NCI-H526 treated with DMSO at 0.1 percent for 48 hours (cell line): ENCODE measurements at regions not wholly inside any gene's neighbourhood (a gene's known extent, or its start where the extent isn't known, plus 50 kb on each side); places are given as distances from the start of the nearest gene placed in this dataset.
"Not testable (repeated sequence)": the region's sequence is repeated elsewhere in the genome, so short reads cannot be mapped to it uniquely, and the experiment has no call there.

Source experiments
- DNase-seq: peaks from one replicate; lab custom pipeline; 2025; lab: John Stamatoyannopoulos, UW

GRCh38 chr6:80544555-80544954 lies 438.1 kb downstream of the BCKDHB start:
- DNase-seq, result no peak

DNA sequence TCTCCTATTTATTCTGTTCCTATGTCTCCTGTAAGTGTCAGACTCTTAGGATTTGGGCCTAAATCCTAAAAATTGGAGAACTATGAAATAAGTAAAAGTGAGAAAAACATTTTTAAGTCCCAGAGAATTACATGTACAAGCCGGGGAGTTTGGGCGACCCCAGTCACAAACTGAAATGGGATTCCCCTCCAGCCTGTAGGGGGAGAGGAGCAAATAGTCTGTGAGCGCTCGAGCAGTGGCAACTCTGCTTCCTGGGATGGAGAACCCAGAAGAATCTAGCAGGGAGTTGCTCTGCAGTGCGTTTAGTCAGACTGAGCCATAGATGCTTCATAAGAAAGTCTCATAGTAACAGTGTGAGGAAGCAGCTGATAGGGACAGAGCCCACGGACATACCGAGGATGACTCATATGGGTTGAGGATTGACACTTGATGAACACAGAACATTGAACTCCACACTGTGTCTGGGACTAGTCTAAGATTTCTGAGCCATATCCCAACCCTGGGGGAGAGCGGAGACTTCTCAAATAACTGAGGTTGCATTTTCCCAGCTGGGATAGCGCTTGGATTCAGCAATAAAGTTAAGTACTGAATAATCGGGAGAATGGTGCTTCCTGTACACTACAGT lies 437.2 kb downstream of the BCKDHB start:
- DNase-seq, result no peak

DNA sequence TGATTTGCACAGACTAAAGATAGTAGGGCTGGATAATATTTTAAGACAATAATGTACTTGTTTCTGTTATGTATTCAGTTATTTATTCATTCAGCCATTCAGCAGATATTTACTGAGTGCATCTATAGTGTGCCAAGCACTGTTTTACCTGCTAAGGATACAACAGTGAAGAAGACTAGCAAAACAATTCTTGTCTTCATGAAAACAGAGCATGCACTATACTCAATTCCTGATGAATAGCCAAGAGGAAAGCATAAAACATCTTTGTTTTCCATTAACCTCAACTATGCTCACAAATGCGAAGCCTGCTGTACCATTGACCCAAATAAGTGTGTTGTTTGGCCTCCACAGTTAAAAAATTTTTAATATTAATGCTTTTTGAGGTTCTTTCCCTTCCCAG lies 436.7 kb downstream of the BCKDHB start:
- DNase-seq, result no peak

DNA sequence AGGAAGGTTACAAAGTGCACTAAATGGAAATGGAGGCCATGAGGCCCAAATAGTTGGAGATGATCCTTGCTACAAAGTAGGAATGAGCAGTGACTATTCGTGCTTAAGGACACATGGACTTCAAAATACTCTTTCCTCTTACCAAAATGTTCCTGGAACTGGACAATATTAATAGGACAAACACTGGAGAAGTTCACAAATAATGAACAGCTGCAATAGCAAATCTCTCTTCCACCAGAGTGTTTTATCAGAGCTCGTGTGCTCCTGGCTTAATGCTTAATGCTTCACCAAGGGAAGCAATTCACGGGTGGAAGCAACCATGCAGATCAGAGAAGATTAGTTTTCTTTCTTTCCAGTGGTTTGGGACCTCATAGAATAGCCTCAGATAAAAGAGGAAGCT lies 435.4 kb downstream of the BCKDHB start:
- DNase-seq, result no peak

DNA sequence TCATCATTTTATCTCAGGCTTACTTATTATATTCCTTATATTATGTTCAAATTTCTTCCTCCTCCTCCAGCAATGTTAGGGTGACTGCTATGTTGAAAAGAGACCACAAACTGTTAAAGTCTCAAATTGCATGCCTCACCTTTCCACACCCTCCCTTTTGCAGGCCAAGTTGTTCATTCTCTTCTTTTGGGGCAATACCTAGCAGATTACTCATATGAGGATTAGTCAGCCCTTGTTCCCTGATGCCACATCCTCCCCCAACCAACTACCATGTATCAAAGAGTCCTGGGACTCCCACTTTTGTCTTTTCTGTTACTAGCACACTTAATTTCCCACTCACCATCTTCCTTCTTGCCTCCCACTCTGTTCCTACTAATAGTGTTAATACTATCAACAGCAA lies 434.7 kb downstream of the BCKDHB start:
- DNase-seq, result no peak

- no peak for DNase-seq
Observed at GRCh38 chr6:80540700-80541099, 434.2 kb downstream of the BCKDHB start.

- DNase-seq, result no peak
Observed at GRCh38 chr6:80537118-80537972, 430.9 kb downstream of the BCKDHB start.

GRCh38 chr6:80535914-80536565 lies 429.6 kb downstream of the BCKDHB start:
- DNase-seq, result no peak

DNA sequence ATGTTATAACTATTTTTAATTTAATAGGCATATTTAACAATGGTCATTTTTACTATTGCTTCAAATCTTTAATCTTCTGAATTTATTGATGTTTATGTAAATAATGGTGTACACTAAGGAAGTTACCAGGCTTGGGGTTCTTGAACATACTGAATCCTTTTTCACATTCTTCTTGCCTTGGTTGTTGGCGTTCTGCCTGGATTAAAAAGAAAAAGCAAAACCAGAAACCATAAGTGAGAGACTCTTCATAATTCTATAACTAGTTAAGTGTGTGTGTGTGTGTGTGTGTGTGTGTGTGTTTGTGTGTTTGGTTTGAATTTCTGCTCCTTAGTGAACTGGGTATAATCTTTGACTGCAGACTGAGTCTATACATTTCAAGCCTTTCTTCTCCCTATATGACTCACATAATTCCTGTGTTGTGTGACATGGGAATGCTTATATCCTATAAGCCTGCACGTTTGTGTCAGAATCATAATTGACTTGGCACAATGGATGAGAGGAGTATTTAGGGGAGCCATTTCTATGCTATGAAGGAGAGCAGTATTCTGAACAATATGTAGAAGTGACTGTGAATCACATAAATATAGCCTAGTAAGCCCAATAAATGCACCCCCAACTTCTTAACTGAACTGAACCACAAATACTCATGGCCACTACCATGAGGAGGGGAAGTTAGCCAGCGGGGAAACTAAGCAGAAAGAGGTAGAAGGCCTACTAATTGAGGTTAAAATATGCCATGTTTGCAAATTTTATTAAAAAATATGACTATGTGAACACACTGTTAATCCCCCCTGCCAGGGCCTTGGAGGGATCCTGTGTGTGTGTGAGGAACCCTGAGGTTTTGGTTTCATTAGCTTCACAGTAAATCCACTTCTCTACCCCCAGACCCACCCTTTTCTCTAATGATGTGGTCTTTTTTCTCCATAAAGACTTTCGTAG lies 425.5 kb downstream of the BCKDHB start:
- DNase-seq, result no peak

DNA sequence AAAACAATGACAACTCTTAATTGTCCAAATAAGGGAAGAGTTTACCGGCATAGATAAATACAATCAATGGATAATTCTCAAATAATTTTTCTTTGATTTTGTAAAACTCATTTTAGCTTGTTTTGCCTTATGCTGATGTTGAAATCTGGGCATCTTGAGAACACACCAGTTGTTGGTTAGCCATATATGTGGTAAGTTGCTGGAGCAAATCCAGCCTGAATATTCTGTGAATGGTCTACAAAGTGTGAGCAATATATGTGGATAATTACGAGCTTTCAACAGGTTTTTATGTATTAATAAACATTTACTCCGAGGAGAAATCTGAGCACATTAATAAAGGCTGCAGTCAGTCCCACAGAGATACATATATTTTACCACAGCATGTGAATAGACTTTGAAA lies 423.6 kb downstream of the BCKDHB start:
- DNase-seq, result no peak

DNA sequence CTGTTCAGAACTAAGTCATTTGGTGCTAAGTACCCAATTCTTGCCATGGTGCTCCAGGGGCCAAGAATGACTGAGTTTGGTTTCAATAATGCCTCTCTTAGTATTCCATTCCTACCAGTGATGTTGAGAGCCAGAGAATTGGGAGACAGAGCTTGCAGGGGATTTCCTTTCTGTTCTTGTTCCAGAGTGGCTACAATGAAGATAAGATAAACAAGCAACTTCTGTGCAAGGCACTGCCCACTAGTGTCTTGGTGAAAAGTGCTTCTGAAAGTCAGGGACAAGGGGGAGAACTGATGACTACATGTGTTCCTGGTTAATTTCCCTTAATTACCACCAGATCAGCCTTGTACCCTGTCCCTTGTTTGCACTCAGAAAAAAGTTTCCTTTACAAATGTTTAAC lies 421.6 kb downstream of the BCKDHB start:
- no peak for DNase-seq

DNA sequence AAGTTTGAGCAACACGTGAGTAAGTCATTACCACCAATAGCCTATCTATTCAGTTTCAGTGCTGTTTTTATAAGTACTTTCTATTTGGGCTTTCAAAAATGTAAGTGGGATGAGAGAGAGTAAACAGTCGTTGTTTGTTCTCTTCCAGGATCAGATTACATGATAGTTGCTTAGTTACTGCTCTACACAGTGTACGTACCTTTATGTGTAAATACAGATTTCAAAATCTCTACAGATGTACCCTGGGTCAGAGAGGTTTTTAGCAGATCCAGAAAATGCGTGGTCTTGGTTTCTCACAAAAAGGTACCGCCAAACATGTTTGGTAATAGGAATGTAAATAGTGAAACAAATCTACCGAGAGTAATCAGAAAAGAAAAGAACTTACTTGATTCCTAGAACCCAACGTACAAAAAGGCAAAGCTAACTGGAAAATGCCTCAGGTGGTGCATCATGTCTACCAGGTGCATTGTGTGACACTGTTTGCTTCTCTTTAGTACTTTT lies 421.1 kb downstream of the BCKDHB start:
- peak; percentile 92 for DNase-seq

DNA sequence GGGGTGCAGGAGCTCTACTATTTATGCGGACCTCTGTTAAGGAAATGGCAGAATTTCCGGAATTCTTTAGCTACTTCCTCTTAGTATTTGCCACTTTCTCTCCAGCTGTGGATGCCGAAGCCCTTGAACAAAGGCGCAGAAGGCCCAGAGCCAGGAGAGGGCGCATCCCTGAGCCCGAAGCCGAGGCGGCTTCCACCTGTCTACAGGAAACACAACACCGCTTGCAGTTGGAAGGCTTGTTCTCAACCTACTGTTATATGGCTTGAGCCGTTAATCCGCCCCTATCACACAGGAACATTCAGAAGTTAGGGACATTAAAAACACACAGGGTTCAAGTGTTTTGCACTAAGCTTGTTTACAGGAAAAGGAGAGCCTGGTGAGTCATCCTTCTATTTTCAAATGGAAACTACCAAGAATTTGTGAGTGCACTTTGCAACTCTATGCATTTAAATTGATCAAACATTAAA lies 417.1 kb downstream of the BCKDHB start:
- DNase-seq, result no peak

- no peak for DNase-seq
Observed at GRCh38 chr6:80523010-80523409, 416.5 kb downstream of the BCKDHB start.

GRCh38 chr6:80522576-80522975 lies 416.1 kb downstream of the BCKDHB start:
- no peak for DNase-seq

DNA sequence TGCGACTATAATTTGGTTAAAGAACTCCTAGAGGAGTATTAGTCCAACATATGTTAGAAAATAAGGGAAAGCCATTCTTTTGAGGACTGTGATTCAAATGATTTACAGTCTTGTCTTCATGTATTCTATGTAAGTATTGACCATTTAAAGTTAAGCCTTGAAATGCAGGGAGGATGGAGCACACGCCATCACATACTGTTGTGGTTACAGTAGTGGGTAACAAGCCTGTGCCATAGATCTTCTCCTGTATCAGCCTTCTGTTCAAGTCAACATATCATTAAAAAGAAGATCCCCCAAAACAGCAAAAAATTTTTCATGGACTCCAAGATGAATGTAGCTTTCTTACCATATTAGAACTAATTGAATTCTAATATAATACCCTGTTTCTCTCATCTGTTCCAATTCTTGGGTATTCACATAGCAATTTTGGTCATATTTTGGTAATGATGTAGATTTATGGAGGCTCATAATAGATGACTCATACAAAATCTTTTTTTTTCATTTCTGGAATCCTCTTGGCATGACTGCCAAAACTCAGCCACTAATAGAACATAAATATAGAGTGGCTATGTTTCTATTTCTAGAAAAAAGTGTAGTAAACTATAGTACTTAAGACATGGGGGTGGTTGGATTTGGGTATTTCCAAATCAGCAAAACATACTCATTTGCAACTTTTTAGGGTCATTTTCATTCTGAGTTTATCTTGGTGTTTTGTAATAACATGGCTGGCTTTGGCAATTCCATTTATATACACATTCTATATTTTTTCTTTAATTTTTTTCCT lies 413.5 kb downstream of the BCKDHB start:
- no peak for DNase-seq

DNA sequence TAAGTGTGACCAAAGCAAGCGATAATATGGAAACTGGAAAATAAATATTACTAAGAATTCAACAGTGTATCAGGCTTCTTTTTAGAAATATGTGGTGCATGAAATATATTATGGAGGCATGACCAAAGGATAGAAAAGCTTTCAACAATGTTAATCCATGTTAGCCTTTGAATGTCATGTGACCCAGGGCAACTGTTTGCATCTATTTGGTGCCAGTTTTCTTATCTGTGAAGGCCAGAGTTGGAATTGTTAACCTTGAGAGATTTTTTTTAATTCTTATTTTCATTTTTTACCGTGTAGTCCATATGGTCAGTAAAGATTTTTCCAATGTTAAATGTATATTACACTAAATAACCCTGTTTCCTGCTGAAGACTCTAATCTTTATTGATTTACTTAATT lies 411.1 kb downstream of the BCKDHB start:
- no peak for DNase-seq

DNA sequence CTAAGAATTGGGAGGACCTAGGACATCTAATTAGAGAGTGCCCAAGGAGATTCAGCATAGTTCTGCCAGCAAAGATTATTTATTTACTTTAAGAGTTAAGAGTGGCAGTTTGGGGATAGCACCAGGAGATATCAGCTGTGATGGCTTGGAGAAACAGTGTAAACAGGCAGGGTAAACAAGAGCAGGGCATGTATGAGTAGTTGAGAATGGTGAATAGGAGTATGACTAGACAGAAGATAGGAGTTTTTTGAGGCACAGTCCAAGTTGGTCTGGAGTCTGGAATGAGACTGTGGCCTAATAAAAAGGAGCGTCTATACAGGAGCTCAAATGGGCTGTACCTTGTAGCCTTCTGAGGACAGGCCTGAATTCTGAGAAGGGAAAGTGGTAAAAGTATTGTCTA lies 404.1 kb downstream of the BCKDHB start:
- DNase-seq, result not testable (repeated sequence)

- DNase-seq, result peak; percentile 80
Observed at GRCh38 chr6:80508885-80509630, 402.6 kb downstream of the BCKDHB start.

GRCh38 chr6:80504882-80505281 lies 398.4 kb downstream of the BCKDHB start:
- DNase-seq, result no peak
